Right lobe of liver (tissue), 4 donors: ENCODE measurements at regions not wholly inside any gene's neighbourhood (a gene's known extent, or its start where the extent isn't known, plus 50 kb on each side); places are given as distances from the start of the nearest gene placed in this dataset.

Experiments used
- POLR2A ChIP-seq: fragments of 450-650 bp; IDR thresholded peaks from one replicate; pipeline ENCODE4 v1.6.1; 2017; ENCODE audit warnings: antibody characterized with exemption, mild to moderate bottlenecking
- TF ChIP-seq, protein P1 (sequence below), 4 donors: fragments of 200-600 bp in 3 of 4; fragments of 450-650 bp in 1 of 4; IDR thresholded peaks; one replicate each; pipeline versions ENCODE4 v1.5.1 to v1.8.0; 2016 to 2022; ENCODE audit warnings: antibody characterized with exemption in 4 of 4, mild to moderate bottlenecking in 2 of 4
- donor health status: DM: no; HTN: no; CAD: no.
- donor health status: DM: no; HTN: no; CAD: no.
- donor health status: DM: no; HTN: yes; CAD: no.

DNA sequence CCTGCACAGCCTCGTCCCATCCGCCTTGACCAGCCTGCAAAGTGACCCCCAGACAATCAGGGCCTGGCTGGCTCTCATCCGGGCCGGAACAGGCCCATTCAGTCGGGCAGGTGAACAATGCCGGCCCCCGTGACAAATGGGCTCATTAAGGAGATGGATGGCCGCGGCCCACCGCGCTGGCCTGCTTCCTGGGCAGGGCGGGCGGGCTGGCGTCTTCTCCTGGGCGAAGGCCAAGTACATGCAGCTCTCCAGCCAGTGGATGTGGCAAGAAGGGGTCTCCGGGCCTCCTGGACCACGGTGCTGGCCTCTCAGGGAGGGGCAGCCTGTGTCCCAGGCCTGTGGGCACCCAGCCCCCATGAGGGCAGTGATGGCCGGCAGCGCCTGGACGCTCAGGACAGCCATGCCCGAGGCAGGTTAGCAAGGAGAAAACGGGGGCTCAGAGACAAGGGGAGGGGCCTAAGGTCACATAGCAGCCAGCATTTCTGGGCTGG lies 1022.8 kb downstream of the BRD1 start:
- TF ChIP-seq, protein P1, sequence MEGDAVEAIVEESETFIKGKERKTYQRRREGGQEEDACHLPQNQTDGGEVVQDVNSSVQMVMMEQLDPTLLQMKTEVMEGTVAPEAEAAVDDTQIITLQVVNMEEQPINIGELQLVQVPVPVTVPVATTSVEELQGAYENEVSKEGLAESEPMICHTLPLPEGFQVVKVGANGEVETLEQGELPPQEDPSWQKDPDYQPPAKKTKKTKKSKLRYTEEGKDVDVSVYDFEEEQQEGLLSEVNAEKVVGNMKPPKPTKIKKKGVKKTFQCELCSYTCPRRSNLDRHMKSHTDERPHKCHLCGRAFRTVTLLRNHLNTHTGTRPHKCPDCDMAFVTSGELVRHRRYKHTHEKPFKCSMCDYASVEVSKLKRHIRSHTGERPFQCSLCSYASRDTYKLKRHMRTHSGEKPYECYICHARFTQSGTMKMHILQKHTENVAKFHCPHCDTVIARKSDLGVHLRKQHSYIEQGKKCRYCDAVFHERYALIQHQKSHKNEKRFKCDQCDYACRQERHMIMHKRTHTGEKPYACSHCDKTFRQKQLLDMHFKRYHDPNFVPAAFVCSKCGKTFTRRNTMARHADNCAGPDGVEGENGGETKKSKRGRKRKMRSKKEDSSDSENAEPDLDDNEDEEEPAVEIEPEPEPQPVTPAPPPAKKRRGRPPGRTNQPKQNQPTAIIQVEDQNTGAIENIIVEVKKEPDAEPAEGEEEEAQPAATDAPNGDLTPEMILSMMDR (IDR thresholded peaks at IDR 0.05): no peak
- TF ChIP-seq POLR2A: no peak
